Adrenal gland (tissue), 5 donors: ENCODE measurements at regions not wholly inside any gene's neighbourhood (a gene's known extent, or its start where the extent isn't known, plus 50 kb on each side); places are given as distances from the start of the nearest gene placed in this dataset.

Source experiments
- POLR2A ChIP-seq, 2 donors: fragments of 450-650 bp; IDR thresholded peaks; one replicate each; pipeline ENCODE4 v1.6.1; 2017; ENCODE audit warnings: antibody characterized with exemption in 2 of 2, mild to moderate bottlenecking in 2 of 2, moderate library complexity in 1 of 2
- TF ChIP-seq, protein P1 (sequence below), 6 experiments: fragments of 450-650 bp in 4 of 6; fragments of 200-600 bp in 2 of 6; sonication (generic) in 1 of 6; IDR thresholded peaks; 1 replicate in 5 of 6; 2 replicates in 1 of 6; pipeline versions ENCODE4 v1.5.1 to v1.8.0; 2016 to 2021; ENCODE audit warnings: antibody characterized with exemption in 6 of 6, mild to moderate bottlenecking in 2 of 6, moderate library complexity in 1 of 6
- donor health status: DM: no; HTN: no; CAD: no.

- TF ChIP-seq, protein P1, sequence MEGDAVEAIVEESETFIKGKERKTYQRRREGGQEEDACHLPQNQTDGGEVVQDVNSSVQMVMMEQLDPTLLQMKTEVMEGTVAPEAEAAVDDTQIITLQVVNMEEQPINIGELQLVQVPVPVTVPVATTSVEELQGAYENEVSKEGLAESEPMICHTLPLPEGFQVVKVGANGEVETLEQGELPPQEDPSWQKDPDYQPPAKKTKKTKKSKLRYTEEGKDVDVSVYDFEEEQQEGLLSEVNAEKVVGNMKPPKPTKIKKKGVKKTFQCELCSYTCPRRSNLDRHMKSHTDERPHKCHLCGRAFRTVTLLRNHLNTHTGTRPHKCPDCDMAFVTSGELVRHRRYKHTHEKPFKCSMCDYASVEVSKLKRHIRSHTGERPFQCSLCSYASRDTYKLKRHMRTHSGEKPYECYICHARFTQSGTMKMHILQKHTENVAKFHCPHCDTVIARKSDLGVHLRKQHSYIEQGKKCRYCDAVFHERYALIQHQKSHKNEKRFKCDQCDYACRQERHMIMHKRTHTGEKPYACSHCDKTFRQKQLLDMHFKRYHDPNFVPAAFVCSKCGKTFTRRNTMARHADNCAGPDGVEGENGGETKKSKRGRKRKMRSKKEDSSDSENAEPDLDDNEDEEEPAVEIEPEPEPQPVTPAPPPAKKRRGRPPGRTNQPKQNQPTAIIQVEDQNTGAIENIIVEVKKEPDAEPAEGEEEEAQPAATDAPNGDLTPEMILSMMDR (IDR thresholded peaks at IDR 0.05) = peak in 1 of 6 experiments; percentile 8
- TF ChIP-seq POLR2A (IDR thresholded peaks at IDR 0.05) = no peak
These were observed 396.2 kb upstream of the HS6ST1 start for GRCh38 chr2:128714851-128715312.
